GM23248 (cell line): ENCODE measurements at regions not wholly inside any gene's neighbourhood (a gene's known extent, or its start where the extent isn't known, plus 50 kb on each side); places are given as distances from the start of the nearest gene placed in this dataset.

Experiments used
- DNase-seq: peaks from one replicate; pipeline ENCODE4 v3.0.0-alpha.2; 2015
- H2AFZ ChIP-seq: fragments of 200-600 bp; sonication (generic); 2 replicates; pipeline ENCODE4 v1.6.1; 2016; ENCODE audit warnings: antibody characterized with exemption
- H3F3A ChIP-seq: fragments of 200-600 bp; sonication (generic); 2 replicates; pipeline ENCODE4 v1.6.1; 2016; ENCODE audit warnings: mild to moderate bottlenecking, antibody characterized with exemption, mixed run types; ENCODE audit not compliant: insufficient read depth
- H3K27ac ChIP-seq: fragments of 200-600 bp; sonication (generic); 2 replicates; pipeline ENCODE4 v1.5.1; 2016; ENCODE audit warnings: mild to moderate bottlenecking
- H3K27me3 ChIP-seq: fragments of 200-600 bp; sonication (generic); replicated peaks from 2 replicates; pipeline ENCODE4 v1.6.1; 2016; ENCODE audit warnings: mild to moderate bottlenecking; ENCODE audit not compliant: insufficient read depth
- H3K36me3 ChIP-seq: fragments of 200-600 bp; sonication (generic); 2 replicates; pipeline ENCODE4 v1.6.1; 2016; ENCODE audit warnings: low read depth, mild to moderate bottlenecking
- H3K4me1 ChIP-seq: fragments of 200-600 bp; sonication (generic); 2 replicates; pipeline ENCODE4 v1.6.1; 2016; ENCODE audit warnings: mild to moderate bottlenecking; ENCODE audit not compliant: insufficient read depth
- H3K4me2 ChIP-seq: fragments of 200-600 bp; sonication (generic); one replicate; pipeline ENCODE4 v1.6.1; 2016; ENCODE audit warnings: mild to moderate bottlenecking; ENCODE audit not compliant: unreplicated experiment
- H3K4me3 ChIP-seq: fragments of 200-600 bp; sonication (generic); 2 replicates; pipeline ENCODE4 v1.5.1; 2016; ENCODE audit warnings: mild to moderate bottlenecking
- H3K79me2 ChIP-seq: fragments of 200-600 bp; sonication (generic); 2 replicates; pipeline ENCODE4 v1.6.1; 2016; ENCODE audit warnings: mild to moderate bottlenecking; ENCODE audit not compliant: insufficient read depth
- H3K9ac ChIP-seq: fragments of 200-600 bp; sonication (generic); 2 replicates; pipeline ENCODE4 v1.6.1; 2016; ENCODE audit warnings: mild to moderate bottlenecking
- H3K9me2 ChIP-seq: fragments of 200-600 bp; sonication (generic); 2 replicates; pipeline ENCODE4 v1.6.1; 2016; ENCODE audit warnings: mixed run types, mild to moderate bottlenecking, moderate library complexity; ENCODE audit not compliant: insufficient read depth
- H3K9me3 ChIP-seq: fragments of 200-600 bp; sonication (generic); one replicate; pipeline ENCODE4 v1.6.1; 2017; ENCODE audit warnings: low read depth
- H4K20me1 ChIP-seq: fragments of 200-600 bp; sonication (generic); 2 replicates; pipeline ENCODE4 v1.6.0; 2016; ENCODE audit not compliant: insufficient read depth
- EZH2 ChIP-seq: fragments of 200-600 bp; sonication (generic); IDR thresholded peaks from 2 replicates; pipeline ENCODE4 v1.6.1; 2018; ENCODE audit warnings: antibody characterized with exemption, mild to moderate bottlenecking; ENCODE audit not compliant: insufficient read depth, poor library complexity, severe bottlenecking
- EZH2phosphoT487 ChIP-seq: fragments of 200-600 bp; sonication (generic); IDR thresholded peaks from 2 replicates; pipeline ENCODE4 v1.6.1; 2018; ENCODE audit warnings: antibody characterized with exemption, moderate library complexity, mild to moderate bottlenecking, low read depth; ENCODE audit not compliant: insufficient read depth
- WGBS, 2 experiments: methylation state at CpG; one replicate each; pipeline ENCODE4 v1.1.6; 2015 to 2017; ENCODE audit warnings: low lambda C conversion rate in 2 of 2, low coverage in 1 of 2; ENCODE audit errors: missing lambda C conversion rate in 2 of 2; 5-methylcytosine and 5-hydroxymethylcytosine counted together
- in situ Hi-C: fragments of 300-500 bp; cut with MboI; formaldehyde crosslinking; loops from 2 replicates; pipeline ENCODE4 v1.15.0; 2020

DNA sequence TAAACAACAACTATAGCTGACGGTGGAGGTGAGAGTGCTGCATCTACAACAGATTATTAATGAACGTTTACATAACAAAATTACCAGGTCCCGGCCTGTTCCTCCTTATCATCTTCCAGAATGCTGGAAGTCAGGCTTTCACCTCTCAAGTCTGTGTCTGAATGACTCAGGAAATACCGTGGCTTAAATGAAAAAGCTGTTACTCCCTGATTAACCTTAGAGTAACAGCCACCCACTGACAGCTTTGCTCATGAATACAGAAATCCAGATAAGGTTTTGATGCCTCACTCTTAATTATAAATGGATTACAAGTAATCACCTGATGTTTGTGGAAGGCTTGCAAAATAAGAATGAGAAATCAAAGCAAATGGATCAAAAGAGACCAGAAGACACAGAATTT, 885.3 kb upstream of the CELF4 start:
- WGBS, 2 experiments, result 22 to 26% methylated on average over 4 of the region's 4 CpGs
- Histone ChIP-seq H3F3A (no peaks in the 10 kb centered on the region), H2AFZ (no peak overlapping the region), H3K9ac (no peak overlapping the region), H3K36me3 (no peaks in the 10 kb centered on the region), H3K4me1 (no peaks in the 10 kb centered on the region), H4K20me1 (no peaks in the 10 kb centered on the region), H3K27ac (no peak overlapping the region), H3K79me2 (no peaks in the 10 kb centered on the region), H3K4me3 (no peak overlapping the region), H3K27me3 (no peaks in the 10 kb centered on the region), H3K9me3 (no peaks in the 10 kb centered on the region), H3K9me2 (no peaks in the 10 kb centered on the region), H3K4me2 (no peak overlapping the region)
- TF ChIP-seq EZH2, result no peak
- no peak for TF ChIP-seq EZH2phosphoT487
- DNase-seq, result no peak
- in situ Hi-C loops, result no loop called here

DNA sequence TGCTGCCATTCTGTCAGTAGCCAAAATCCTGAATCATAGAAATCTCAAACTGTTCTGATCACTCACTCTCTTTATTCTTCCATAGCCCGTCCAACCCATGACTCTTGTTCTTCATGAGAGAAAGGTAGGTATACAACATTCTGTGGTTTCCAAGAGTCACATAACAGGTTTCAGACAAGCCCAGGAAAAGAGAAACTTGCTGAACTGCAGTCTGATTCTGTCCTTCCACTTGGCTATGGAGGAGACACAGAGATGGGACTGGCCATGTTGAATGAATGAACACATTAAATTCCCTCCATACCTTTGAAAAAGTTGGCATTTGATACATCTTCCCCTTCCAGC, 880.2 kb upstream of the CELF4 start:
- in situ Hi-C loops, result no loop called here

DNA sequence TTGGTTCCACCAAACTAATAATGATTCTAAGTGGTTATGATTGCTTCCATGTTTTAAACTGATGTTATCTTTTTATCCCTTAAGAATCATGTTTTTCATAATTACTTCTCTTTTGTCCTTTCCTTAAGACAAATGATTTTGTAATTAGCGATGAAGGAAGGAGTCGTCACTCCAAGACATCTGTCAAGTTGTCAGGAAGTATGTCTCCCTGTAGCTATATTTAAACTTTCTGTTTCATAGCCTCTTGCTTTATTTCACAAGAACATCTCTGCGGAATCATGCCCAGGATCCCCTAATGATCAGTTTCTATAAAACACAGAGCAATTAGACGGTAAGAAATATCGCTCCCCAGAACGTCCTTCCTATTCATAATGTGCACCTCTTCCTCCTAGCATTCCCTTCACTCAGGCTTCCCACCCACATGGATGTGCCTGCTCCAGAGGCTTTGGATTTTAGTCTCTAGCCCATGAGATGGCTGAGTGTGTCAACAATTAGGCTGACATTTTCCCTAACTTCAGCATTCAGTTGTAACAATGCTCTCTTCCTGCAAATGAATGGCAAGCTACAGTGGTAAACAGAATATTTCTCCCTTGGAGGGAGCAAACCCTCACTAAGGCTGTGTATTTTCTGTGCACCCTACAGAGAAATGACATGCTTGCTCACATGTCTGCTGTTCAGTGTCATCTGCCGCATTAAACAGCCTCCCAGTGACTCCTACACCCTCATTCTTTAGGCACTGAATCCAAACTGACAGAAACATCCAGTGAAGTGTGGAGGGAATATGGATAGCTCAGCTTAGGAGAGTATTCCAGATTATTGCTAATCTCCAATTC, 879.6 kb upstream of the CELF4 start:
- Histone ChIP-seq H3K27ac (no peak overlapping the region), H3K4me1 (no peaks in the 10 kb centered on the region), H3K9ac (no peak overlapping the region), H3K4me2 (no peak overlapping the region), H3F3A (no peaks in the 10 kb centered on the region), H3K79me2 (no peaks in the 10 kb centered on the region), H2AFZ (no peak overlapping the region), H3K4me3 (no peak overlapping the region), H3K9me2 (no peaks in the 10 kb centered on the region), H3K27me3 (no peaks in the 10 kb centered on the region), H3K9me3 (no peaks in the 10 kb centered on the region), H3K36me3 (no peaks in the 10 kb centered on the region), H4K20me1 (no peaks in the 10 kb centered on the region)
- TF ChIP-seq EZH2, result no peak
- TF ChIP-seq EZH2phosphoT487, result no peak
- in situ Hi-C loops, result no loop called here
- WGBS, 2 experiments, result 3 to 5% methylated on average over 7 of the region's 7 CpGs
- no peak for DNase-seq

More for the DNA sequence above, 880.2 kb upstream of the CELF4 start:
- Histone ChIP-seq H3K4me2 (no peak overlapping the region), H2AFZ (no peak overlapping the region), H3F3A (no peaks in the 10 kb centered on the region), H3K27me3 (no peaks in the 10 kb centered on the region), H3K9me3 (no peaks in the 10 kb centered on the region), H3K9me2 (no peaks in the 10 kb centered on the region), H4K20me1 (no peaks in the 10 kb centered on the region), H3K9ac (no peak overlapping the region), H3K4me1 (no peaks in the 10 kb centered on the region), H3K27ac (no peak overlapping the region), H3K79me2 (no peaks in the 10 kb centered on the region), H3K36me3 (no peaks in the 10 kb centered on the region), H3K4me3 (no peak overlapping the region)
- DNase-seq, result no peak
- 0 to 4% methylated on average over 1 of the region's 1 CpG for WGBS, 2 experiments
- TF ChIP-seq EZH2phosphoT487 (no peak), EZH2 (no peak)

DNA sequence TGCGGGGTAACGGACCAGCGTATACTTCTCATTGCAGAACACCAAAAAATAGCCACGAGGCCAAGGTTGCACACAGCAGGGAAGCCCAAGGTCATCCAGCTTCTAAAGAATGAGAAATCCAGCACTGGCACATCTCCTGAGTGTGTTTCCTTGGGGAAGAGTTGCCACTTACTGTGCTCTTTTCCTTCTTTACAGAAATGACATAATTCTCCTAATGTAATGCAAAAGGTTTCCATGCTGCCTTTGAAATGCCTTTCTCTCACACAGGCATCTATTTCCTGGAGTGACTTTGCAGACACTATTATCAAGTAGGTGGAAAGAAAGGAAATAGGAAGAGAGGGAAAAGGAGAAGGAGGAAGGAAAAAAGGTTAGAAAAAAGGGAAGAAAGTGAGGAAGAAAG, 862.1 kb upstream of the CELF4 start:
- Histone ChIP-seq H3F3A (no peaks in the 10 kb centered on the region), H3K36me3 (no peaks in the 10 kb centered on the region)
- WGBS, 2 experiments, result 33 to 36% methylated on average over 4 of the region's 4 CpGs

DNA sequence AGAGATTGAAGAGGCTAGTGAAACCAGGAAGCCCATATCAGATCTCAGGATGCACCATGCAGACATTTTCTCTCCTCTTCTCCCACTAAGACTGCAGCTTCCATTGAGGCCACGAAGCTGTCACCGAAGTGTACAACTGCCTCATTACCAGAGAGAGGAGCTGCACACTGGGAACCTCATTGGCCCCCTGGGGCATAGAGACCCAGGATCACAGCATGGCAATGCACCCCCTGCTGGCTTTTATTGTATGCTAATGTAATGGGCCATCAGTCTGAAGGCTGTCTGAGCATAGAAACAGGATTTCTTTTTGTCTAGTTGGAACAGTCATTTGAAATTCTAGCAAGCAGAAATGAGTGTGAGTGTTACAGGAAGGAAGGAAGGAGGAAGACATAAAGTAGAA, 861.6 kb upstream of the CELF4 start:
- no peaks in the 10 kb centered on the region for H4K20me1 ChIP-seq
- H2AFZ ChIP-seq, result no peak overlapping the region
- no peaks in the 10 kb centered on the region for H3K36me3 ChIP-seq
- H3K9me2 ChIP-seq, result no peaks in the 10 kb centered on the region
- TF ChIP-seq EZH2phosphoT487 (no peak), EZH2 (no peak)
- H3K4me1 ChIP-seq, result no peaks in the 10 kb centered on the region
- no peak overlapping the region for H3K4me2 ChIP-seq
- H3K4me3 ChIP-seq, result no peak overlapping the region
- H3F3A ChIP-seq, result no peaks in the 10 kb centered on the region
- no peak for DNase-seq
- no peaks in the 10 kb centered on the region for H3K79me2 ChIP-seq
- in situ Hi-C loops, result no loop called here
- H3K9ac ChIP-seq, result no peak overlapping the region
- H3K27me3 ChIP-seq, result no peaks in the 10 kb centered on the region
- H3K27ac ChIP-seq, result no peak overlapping the region
- no peaks in the 10 kb centered on the region for H3K9me3 ChIP-seq
- 53 to 67% methylated on average over 2 of the region's 2 CpGs for WGBS, 2 experiments

More for the DNA sequence above, 862.1 kb upstream of the CELF4 start:
- no peaks in the 10 kb centered on the region for H3K4me1 ChIP-seq
- DNase-seq, result no peak
- no peak overlapping the region for H2AFZ ChIP-seq
- no peak overlapping the region for H3K27ac ChIP-seq
- no peaks in the 10 kb centered on the region for H3K9me2 ChIP-seq
- no peak overlapping the region for H3K4me2 ChIP-seq
- H3K9ac ChIP-seq, result no peak overlapping the region
- no peak for TF ChIP-seq EZH2
- TF ChIP-seq EZH2phosphoT487, result no peak
- no peaks in the 10 kb centered on the region for H3K9me3 ChIP-seq
- H3K4me3 ChIP-seq, result no peak overlapping the region
- H3K79me2 ChIP-seq, result no peaks in the 10 kb centered on the region
- H4K20me1 ChIP-seq, result no peaks in the 10 kb centered on the region
- in situ Hi-C loops, result no loop called here
- H3K27me3 ChIP-seq, result no peaks in the 10 kb centered on the region
